GM18505 (cell line): ENCODE measurements at regions not wholly inside any gene's neighbourhood (a gene's known extent, or its start where the extent isn't known, plus 50 kb on each side); places are given as distances from the start of the nearest gene placed in this dataset.
"Not testable (repeated sequence)": the region's sequence is repeated elsewhere in the genome, so short reads cannot be mapped to it uniquely, and the experiment has no call there.

Source experiments
- ATAC-seq: cut with Tn5 transposase; IDR thresholded peaks from one replicate; pipeline ENCODE4 v1.9.1; 2021; ENCODE audit not compliant: unreplicated experiment
- POLR2A ChIP-seq: IDR thresholded peaks from 4 replicates; pipeline ENCODE4 v1.6.1; 2011; ENCODE audit warnings: borderline replicate concordance; ENCODE audit not compliant: insufficient read depth, insufficient read length; ENCODE audit errors: extremely low read depth

DNA sequence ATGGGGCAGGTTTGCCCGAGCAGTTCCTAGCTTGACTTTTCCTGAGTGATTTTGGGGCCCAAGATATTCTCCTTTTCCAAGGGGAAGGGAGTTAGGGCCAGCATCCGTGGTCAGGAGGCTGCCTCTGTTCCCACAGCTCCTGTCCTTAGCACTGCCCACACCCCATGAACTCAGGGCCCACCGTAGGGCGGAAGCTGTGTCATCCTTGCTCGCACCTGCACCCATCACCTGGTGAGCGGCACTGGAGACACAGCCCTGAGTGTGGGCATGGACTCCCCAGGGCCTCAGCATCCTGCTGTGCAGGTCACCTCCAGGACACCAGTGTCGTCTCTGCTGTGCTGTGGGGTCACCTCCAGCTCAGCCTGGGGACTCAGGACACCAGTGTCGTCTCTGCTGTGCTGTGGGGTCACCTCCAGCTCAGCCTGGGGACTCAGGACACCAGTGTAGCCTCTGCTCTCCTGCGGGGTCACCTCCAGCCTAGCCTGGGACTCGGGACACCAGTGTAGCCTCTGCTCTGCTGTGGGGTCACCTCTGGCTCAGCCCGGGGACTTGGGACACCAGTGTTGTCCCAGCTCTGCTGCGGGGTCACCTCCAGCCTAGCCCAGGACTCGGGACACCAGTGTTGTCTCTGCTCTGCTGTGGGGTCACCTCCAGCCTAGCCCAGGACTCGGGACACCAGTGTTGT lies 322.9 kb downstream of the ADGRD1 start:
- TF ChIP-seq POLR2A = no peak
- no peak for ATAC-seq

DNA sequence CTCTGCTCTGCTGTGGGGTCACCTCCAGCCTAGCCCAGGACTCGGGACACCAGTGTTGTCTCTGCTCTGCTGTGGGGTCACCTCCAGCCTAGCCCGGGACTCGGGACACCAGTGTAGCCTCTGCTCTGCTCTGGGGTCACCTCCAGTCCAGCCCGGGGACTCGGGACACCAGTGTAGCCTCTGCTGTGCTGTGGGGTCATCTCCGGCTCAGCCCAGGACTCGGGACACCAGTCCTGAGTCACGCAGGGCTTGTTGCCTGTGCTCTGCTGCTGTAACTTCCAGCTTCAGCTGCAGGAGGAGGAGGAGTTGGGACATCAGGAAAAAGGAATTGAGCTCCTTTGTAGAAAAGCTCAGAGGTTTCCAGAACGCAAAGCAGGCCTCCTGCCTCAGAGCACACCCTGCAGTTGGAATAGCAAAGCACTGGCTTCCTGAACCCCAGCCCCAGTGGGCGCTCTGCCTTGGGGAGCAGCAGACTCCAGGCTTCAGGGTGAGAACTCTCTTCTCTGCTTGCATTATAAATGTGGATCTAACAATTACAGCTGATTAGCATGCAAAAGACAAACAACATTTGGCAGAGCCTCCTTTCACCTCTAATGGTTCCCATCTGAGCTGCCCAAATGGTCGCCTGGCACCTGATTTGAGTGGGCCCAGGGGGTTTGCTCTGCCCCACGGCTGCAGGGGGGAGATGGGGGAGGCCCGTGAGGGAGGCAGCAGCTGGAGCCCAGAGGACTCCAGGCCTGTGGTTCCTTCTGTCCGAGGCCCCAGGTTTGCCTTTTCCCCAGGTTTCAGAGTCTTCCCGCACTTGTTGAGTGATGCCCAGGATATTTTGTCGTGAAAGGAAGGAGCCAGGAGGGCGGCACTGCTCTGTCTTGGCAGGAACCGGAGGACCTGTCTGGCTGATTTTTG lies 323.7 kb downstream of the ADGRD1 start:
- not testable (repeated sequence) for ATAC-seq

DNA sequence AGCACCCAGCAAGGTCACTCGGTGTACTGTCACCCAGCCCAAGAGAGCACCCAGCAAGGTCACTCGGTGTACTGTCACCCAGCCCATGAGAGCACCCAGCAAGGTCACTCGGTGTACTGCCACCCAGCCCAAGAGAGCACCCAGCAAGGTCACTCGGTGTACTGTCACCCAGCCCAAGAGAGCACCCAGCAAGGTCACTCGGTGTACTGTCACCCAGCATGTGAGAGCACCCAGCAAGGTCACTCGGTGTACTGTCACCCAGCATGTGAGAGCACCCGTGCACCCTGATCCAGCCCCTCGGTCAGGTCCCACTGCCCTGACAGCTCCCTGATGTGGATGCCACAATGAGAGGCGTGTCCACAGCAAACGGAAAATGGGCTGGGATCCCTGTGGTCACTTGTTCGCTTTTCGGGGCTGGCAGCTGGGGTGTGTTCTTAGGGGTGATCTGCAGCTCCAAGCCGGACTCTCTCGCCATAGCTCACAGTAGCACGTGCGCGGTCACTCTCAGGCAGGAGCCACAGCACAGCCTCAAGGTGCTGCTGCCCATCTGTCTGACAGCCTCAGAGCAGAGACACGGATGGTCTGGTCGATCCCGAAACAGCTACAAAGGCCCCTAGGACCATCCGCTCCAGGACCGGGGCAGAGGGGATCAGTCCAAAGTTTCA lies 324.9 kb downstream of the ADGRD1 start:
- ATAC-seq = not testable (repeated sequence)

DNA sequence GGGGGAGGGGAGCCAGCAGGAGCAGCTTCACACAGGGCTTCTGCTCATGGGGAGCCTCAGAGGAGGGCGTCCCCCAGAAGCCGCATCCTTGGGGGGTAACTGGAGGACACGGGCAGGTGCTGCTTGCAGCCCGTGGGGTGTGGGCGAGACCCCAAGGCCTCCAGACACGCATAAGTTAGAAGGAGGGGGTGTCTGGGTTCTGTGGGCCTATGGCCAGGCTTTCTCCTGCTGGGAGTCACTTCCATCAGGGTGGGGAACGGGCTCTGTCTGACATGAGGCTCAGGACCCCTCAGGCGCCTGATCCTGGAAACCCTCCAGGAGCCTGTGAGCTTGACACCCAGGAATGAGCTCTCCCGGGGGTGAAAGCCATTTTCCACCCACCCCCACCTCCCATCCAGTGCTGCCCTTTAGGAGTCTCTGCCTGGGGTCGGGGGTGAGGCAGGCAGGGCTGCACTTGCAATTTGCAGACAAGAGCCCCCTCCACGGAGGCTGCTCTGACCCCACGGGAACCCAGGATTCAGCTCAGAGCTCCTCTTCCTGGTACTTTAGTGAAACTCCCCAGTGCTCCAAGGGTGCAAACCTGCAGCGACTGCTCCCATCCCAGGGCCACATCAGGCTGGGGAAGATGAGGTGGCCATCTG lies 325.7 kb downstream of the ADGRD1 start:
- no peak for ATAC-seq
- no peak for TF ChIP-seq POLR2A

DNA sequence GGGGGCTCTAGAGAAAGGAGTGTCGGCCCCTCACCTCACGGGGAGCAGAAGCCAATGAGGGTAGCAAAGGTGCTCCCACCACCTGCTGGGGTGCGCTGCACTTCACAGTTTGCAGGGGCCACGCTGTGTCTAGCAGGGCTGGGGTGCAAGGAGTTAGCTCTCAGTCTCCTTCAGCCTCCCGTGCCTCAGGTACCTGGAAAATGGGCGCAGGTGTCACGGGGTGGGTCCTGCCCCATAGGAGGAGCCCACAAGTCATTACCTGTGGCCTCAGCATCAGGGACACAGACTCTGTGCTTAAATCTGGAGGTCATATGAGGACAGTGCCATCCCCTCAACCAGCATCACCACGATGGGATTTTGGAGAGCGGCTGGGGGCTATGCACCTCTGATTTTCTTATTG lies 326.7 kb downstream of the ADGRD1 start:
- TF ChIP-seq POLR2A = no peak
- ATAC-seq = no peak

DNA sequence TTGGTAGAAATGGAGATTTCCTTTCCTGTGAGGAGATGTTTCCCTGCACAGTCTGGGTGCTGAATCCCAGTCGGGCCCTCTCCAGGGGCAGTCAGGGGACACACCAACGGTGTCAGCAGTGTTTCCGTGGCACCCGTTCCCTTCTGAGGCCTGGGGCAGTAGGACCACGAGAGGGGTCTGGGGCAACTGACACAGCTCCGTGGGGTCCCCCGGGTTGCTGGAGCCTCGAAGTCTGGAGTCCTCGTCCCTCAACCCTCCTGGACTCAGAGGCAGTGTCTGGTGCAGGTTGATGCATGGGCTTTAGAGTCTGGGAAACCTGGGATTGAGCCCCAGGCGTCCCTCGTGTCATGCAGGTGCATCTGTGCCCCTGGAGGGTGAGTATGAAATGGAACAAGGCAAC lies 327.3 kb downstream of the ADGRD1 start:
- no peak for ATAC-seq
- TF ChIP-seq POLR2A = no peak

DNA sequence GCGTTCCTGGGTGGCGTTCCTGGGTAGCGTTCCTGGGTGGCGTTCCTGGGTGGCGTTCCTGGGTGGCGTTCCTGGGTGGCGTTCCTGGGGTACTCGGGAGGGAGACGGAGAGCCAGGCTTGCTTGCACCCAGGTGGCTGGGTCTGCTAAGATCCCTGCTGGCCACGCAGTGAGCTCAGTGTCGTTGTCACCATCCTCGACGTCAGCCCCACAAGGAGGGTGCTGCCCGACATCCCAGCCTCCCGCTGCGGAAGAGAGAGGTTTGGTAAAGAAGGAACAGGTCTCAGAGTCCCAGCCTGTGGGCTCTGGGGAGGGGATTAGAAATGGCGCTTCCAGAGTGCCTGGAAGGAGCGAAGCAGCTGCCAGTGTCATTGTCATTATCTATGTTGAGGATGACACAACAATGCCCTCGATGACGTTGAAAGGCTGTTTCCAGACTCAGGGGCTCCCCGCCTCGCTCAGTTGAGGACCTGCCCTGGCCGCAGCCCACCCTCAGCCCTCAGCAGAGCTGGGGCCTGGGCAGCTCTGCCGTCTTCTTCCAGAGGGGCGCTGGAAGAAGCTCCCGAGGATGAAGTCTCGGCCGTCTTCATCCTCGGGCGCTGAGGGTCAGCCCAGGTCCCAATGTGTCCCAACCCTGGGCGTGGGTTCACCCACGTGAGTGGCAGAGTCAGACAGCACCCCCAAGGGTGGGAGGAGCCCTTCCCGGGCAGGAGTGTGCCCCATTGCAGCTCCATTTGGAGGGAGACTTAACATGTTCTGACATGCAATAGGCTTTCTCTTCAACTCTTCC lies 328.8 kb downstream of the ADGRD1 start:
- no peak for ATAC-seq
- TF ChIP-seq POLR2A = no peak

DNA sequence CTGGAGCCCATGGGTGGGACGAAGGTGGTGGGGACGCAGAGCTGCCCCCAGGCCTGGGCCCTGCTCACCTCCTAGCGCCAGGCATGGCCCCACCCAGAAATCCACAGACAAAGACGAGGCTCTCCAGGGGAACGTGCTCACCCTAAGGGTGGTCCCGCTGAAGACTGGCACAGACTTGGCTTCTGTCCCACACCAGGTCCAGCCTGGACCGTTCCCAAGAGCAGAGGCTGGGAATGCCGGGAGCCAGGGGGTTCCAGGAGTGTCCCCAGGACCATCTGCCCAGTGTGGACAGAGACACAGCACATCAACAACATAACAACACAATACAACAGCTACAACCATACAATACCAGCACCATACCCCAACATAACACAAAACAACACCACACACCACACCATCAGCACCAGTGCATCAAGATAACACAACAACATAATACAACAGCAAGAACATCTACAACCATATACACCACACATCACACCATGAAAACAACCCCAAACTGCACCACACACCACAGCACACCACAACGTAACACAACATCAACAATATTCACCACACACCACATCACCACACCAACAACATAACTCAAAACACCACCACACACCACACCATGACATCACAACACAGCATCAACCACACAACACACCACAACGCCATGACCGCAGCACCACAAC lies 329.6 kb downstream of the ADGRD1 start:
- ATAC-seq = no peak
- no peak for TF ChIP-seq POLR2A

DNA sequence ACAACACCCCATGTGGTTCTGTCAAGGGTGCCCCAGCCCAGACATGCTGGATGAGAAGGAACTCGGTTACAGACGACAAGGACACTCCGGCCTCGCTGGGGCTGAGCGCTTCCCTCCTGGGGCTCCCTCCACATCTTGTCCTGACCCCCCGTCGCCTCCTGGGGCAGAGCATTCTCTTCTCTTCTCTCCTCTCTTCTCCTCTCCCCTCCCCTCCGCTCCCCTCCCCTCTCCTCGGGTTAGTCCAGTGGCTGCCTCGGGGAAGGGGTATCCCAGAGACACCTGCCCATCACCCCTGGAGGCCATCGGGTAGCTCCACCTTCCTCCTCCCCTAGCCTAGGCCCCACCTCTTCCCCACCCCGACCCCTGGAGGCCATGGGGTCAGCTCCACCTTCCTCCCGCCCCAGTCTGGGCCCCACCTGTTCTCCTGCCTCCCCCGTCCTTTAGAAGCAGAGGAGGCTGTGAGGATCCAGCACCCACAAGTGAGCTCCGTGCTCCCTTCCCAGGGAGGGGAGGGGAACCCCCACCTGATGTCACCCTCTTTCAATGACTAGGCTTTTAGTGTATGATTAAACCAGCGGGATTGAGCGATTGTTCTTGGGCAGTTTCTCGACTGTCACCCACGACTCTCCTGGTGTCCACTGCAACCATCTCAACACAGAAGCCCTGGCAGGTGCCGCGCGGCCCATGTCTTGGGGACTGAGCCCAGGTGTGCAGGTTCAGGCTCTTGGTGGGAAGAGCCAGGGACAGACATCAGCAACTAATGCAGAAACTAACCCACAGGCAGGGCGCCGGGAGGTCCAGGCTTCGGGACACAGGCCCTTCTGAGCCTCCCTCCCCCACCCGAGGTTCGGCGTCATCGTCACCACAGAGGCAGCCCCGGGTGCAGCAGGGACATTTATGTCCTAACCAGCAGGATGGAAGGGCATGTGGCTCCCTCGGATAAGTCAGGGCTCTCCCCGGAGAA lies 330.4 kb downstream of the ADGRD1 start:
- ATAC-seq = not testable (repeated sequence)

DNA sequence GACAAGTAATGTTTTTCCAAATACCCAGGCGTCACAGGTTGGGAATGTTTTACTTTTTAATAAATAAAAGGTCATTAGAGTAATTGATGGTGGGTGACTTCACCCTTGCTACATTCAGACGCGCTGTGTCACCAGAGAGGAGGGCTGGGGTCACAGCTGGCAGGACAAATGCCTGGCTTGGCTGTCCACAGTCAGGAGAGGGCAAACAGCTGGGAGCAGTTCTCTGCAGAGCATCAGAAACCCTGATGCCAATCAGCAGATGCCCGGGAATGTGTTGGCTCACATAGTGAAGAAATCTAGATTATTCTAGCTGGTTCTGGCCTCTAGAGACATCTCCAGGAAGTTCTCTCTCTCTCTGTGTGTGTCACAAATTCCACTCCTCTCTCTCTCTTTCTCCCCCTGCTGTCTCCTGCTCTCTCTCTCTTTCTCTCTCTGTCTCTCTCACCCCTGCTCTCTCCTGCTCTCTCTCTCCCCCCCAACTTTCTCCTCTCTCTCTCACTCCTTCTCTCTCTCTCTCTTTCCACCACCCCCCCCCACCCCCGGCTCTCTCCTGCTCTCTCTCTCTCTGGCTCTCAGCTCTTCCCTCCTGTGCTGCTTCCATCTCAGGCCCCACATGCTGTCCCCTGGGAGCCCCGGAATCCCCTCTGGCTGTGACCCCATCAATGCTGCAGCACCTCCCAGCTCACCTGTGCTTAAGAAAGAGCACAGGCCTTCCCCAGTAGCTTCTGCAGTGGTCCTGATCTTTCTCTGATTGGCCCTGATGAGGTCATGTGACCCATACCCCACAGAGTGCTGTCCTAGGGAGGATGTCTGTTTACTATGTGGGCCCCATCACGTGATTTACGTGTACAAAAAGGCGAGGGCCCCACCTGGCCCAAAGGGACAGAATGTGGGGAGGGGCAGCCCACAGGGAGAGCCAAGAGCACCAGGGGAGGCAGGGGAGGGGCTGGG lies 331.5 kb downstream of the ADGRD1 start:
- ATAC-seq = not testable (repeated sequence)

DNA sequence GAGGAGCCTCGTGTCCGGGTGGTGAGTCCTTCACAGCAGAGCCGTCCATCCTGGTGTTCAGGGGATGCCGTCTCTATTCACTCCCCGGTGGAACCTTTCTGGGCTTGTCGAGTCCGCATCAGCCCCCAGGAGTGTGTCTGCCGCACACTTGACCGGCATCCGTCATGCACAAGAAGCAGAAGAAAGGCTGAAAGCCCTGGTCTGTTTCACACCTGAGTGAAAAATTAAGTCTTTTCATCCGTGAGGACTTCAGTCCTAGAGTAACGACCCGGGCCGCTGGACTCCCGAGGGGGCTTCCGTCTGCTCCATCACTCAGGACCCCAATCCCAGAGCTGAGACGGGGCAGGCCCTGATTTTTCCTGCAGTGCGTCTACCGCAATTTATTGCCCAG lies 332.2 kb downstream of the ADGRD1 start:
- not testable (repeated sequence) for ATAC-seq

DNA sequence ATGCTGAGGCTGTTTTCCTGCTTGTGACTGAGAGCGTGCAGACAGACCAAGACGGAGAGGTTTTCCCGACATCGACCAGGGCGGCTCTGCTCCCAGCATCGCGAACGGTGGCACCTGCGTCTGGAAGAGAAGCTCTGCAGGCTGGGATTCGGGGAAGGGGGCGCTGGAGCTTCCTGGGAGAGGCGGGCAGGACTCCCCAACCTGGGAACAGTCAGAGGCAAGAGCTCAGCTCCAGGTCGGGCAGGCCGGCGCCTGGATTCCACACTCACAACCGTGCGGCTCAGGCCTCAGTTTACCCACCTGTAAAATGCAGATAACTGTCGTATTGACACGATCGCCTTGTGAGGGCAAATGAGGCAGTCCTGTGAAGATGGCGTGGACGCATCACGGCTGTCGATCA lies 332.6 kb downstream of the ADGRD1 start:
- not testable (repeated sequence) for ATAC-seq
